SK-MEL-5 (cell line): ENCODE measurements at regions not wholly inside any gene's neighbourhood (a gene's known extent, or its start where the extent isn't known, plus 50 kb on each side); places are given as distances from the start of the nearest gene placed in this dataset.

Experiments
- DNase-seq: peaks from one replicate; pipeline ENCODE4 v3.0.0-alpha.2; 2016; ENCODE audit warnings: low read depth, low spot score
- in situ Hi-C: cut with HindIII; loops from 2 replicates; pipeline ENCODE4 v1.10.0; 2016; ENCODE audit warnings: low sequenced_read_pairs, high pct_unique_total_duplicates, low pct_unique_long_range_greater_than_20kb

GRCh38 chr2:30385327-30385726 is 61.7 kb upstream of the LCLAT1 start:
- in situ Hi-C loops, result no loop called here
- DNase-seq, result peak; percentile 37

- in situ Hi-C loops, result no loop called here
Measured at GRCh38 chr2:30392097-30392496, 54.9 kb upstream of the LCLAT1 start.

GRCh38 chr2:30393510-30393909 is 53.5 kb upstream of the LCLAT1 start:
- in situ Hi-C loops, result no loop called here
- no peak for DNase-seq

More at GRCh38 chr2:30392097-30392496, 54.9 kb upstream of the LCLAT1 start:
- DNase-seq, result no peak

GRCh38 chr2:30394096-30394495 is 53.0 kb upstream of the LCLAT1 start:
- DNase-seq, result no peak
- in situ Hi-C loops, result no loop called here

GRCh38 chr2:30396436-30397232 is 50.4 kb upstream of the LCLAT1 start:
- DNase-seq, result no peak
- in situ Hi-C loops, result no loop called here
